H9 (cell line): ENCODE measurements at regions not wholly inside any gene's neighbourhood (a gene's known extent, or its start where the extent isn't known, plus 50 kb on each side); places are given as distances from the start of the nearest gene placed in this dataset.

Source experiments
- DNase-seq: peaks from one replicate; pipeline ENCODE4 v3.0.0-alpha.2; 2017
- H2AFZ ChIP-seq: one replicate; pipeline ENCODE4 v1.6.1; 2013; ENCODE audit warnings: mild to moderate bottlenecking, low read length, control low read depth, moderate library complexity
- H2AK5ac ChIP-seq: 2 replicates; pipeline ENCODE4 v1.6.1; 2013; ENCODE audit warnings: low read length, control low read depth, mixed read lengths; ENCODE audit not compliant: insufficient read length
- H2BK120ac ChIP-seq: one replicate; pipeline ENCODE4 v1.6.1; 2013; ENCODE audit warnings: low read depth, mild to moderate bottlenecking, low read length, control low read depth, inconsistent platforms; ENCODE audit not compliant: poor library complexity, severe bottlenecking
- H2BK12ac ChIP-seq: 2 replicates; pipeline ENCODE4 v1.6.1; 2013; ENCODE audit warnings: low read length, control low read depth, mixed read lengths, low read depth; ENCODE audit not compliant: insufficient read length
- H2BK15ac ChIP-seq: 2 replicates; pipeline ENCODE4 v1.6.1; 2013; ENCODE audit warnings: low read depth, low read length, control low read depth
- H2BK20ac ChIP-seq: one replicate; pipeline ENCODE4 v1.6.1; 2013; ENCODE audit warnings: low read depth, mild to moderate bottlenecking, low read length, control low read depth, inconsistent platforms; ENCODE audit not compliant: poor library complexity, severe bottlenecking
- H2BK5ac ChIP-seq: 2 replicates; pipeline ENCODE4 v1.6.1; 2013; ENCODE audit warnings: low read length, control low read depth, mixed read lengths; ENCODE audit not compliant: insufficient read length
- H3K14ac ChIP-seq: 2 replicates; pipeline ENCODE4 v1.6.1; 2013; ENCODE audit warnings: low read length, control low read depth; ENCODE audit not compliant: insufficient read depth
- H3K18ac ChIP-seq: 2 replicates; pipeline ENCODE4 v1.6.1; 2013; ENCODE audit warnings: low read depth, mild to moderate bottlenecking, mixed read lengths, low read length, control low read depth; ENCODE audit not compliant: insufficient read length
- H3K23ac ChIP-seq: 2 replicates; pipeline ENCODE4 v1.6.1; 2013; ENCODE audit warnings: low read length, control low read depth, mixed read lengths, low read depth; ENCODE audit not compliant: insufficient read length
- H3K23me2 ChIP-seq: 2 replicates; pipeline ENCODE4 v1.6.1; 2013; ENCODE audit warnings: low read depth, mild to moderate bottlenecking, mixed read lengths, low read length, control low read depth; ENCODE audit not compliant: insufficient read length, poor library complexity, severe bottlenecking
- H3K27ac ChIP-seq: 2 replicates; pipeline ENCODE4 v1.5.1; 2013; ENCODE audit warnings: low read length, control low read depth, mixed read lengths, low read depth; ENCODE audit not compliant: insufficient read length
- H3K27me3 ChIP-seq: 2 replicates; pipeline ENCODE4 v1.6.1; 2013; ENCODE audit warnings: low read length, control low read depth, inconsistent platforms; ENCODE audit not compliant: insufficient read depth
- H3K4ac ChIP-seq: 2 replicates; pipeline ENCODE4 v1.6.1; 2013; ENCODE audit warnings: low read depth, mild to moderate bottlenecking, control low read depth, inconsistent platforms, low read length, moderate library complexity
- H3K4me1 ChIP-seq: 2 replicates; pipeline ENCODE4 v1.6.1; 2013; ENCODE audit warnings: low read length, control low read depth, inconsistent platforms; ENCODE audit not compliant: insufficient read depth
- H3K4me2 ChIP-seq: 2 replicates; pipeline ENCODE4 v1.6.1; 2013; ENCODE audit warnings: low read length, control low read depth, mixed read lengths; ENCODE audit not compliant: insufficient read length, insufficient read depth
- H3K56ac ChIP-seq: 2 replicates; pipeline ENCODE4 v1.6.1; 2013; ENCODE audit warnings: low read depth, mild to moderate bottlenecking, mixed read lengths, low read length, control low read depth; ENCODE audit not compliant: insufficient read length
- H3K79me1 ChIP-seq: 2 replicates; pipeline ENCODE4 v1.6.1; 2013; ENCODE audit warnings: low read depth, mild to moderate bottlenecking, moderate library complexity, low read length, control low read depth, inconsistent platforms; ENCODE audit not compliant: insufficient read depth, poor library complexity, severe bottlenecking
- H3K79me2 ChIP-seq: 2 replicates; pipeline ENCODE4 v1.6.1; 2013; ENCODE audit warnings: low read length, control low read depth, inconsistent platforms; ENCODE audit not compliant: insufficient read depth
- H3K9ac ChIP-seq: 2 replicates; pipeline ENCODE4 v1.6.1; 2013; ENCODE audit warnings: low read length, control low read depth, mixed read lengths; ENCODE audit not compliant: insufficient read length; ENCODE audit errors: extremely low read depth
- H3K9me3 ChIP-seq: one replicate; pipeline ENCODE4 v1.6.1; 2013; ENCODE audit warnings: low read depth, low read length, inconsistent platforms; ENCODE audit not compliant: control insufficient read depth
- H3T11ph ChIP-seq: one replicate; pipeline ENCODE4 v1.6.1; 2013; ENCODE audit warnings: mild to moderate bottlenecking, low read length, control low read depth, inconsistent platforms
- H4K20me1 ChIP-seq: one replicate; pipeline ENCODE4 v1.6.1; 2013; ENCODE audit not compliant: control insufficient read depth, insufficient read length, insufficient read depth
- H4K5ac ChIP-seq: 2 replicates; pipeline ENCODE4 v1.6.1; 2013; ENCODE audit warnings: low read depth, mild to moderate bottlenecking, mixed read lengths, low read length, control low read depth; ENCODE audit not compliant: insufficient read length
- H4K8ac ChIP-seq: replicated peaks from 2 replicates; pipeline ENCODE4 v1.6.1; 2013; ENCODE audit warnings: low read length, control low read depth, mixed read lengths, low read depth; ENCODE audit not compliant: insufficient read length
- H4K91ac ChIP-seq: 2 replicates; pipeline ENCODE4 v1.6.1; 2013; ENCODE audit warnings: low read depth, mild to moderate bottlenecking, moderate library complexity, mixed read lengths, low read length, control low read depth; ENCODE audit not compliant: insufficient read length
- H3K27ac Mint-ChIP-seq, 3 experiments: 2 replicates in 2 of 3; 3 replicates in 1 of 3; pipeline ENCODE4 v1.8.0; 2020 to 2021; ENCODE audit warnings: mixed read lengths in 3 of 3, mild to moderate bottlenecking in 1 of 3, moderate library complexity in 1 of 3
- H3K27me3 Mint-ChIP-seq: 2 replicates; pipeline ENCODE4 v1.8.0; 2021; ENCODE audit warnings: low read depth, mild to moderate bottlenecking, moderate library complexity, mixed read lengths
- H3K36me3 Mint-ChIP-seq, 3 experiments: 2 replicates in 2 of 3; 3 replicates in 1 of 3; pipeline ENCODE4 v1.8.0; 2020 to 2021; ENCODE audit warnings: low read depth in 3 of 3, mixed read lengths in 3 of 3; ENCODE audit not compliant: insufficient read depth in 1 of 3
- H3K4me1 Mint-ChIP-seq, 2 experiments: 2 replicates each; pipeline ENCODE4 v1.8.0; 2020; ENCODE audit warnings: mixed read lengths in 2 of 2
- H3K4me3 Mint-ChIP-seq, 2 experiments: 2 replicates in 1 of 2; 3 replicates in 1 of 2; pipeline ENCODE4 v1.8.0; 2020 to 2021; ENCODE audit warnings: mild to moderate bottlenecking in 2 of 2, mixed read lengths in 2 of 2, moderate library complexity in 1 of 2
- H3K9me3 Mint-ChIP-seq, 2 experiments: 2 replicates in 1 of 2; 3 replicates in 1 of 2; pipeline ENCODE4 v1.8.0; 2020; ENCODE audit warnings: mild to moderate bottlenecking in 2 of 2, mixed read lengths in 2 of 2, moderate library complexity in 1 of 2
- CTCF ChIP-seq: fragments of 200-600 bp; sonication (generic); conservative IDR thresholded peaks from 3 replicates; pipeline ENCODE4 v1.8.0; 2021; ENCODE audit warnings: antibody characterized with exemption, mild to moderate bottlenecking
- WGBS: extraction: QIAGEN DNeasy Blood & Tissue Kit; methylation state at CpG from one replicate; pipeline ENCODE4 v1.1.7; 2013; ENCODE audit warnings: missing lambda C conversion rate, low lambda C conversion rate, mixed read lengths; ENCODE audit not compliant: insufficient read length; ENCODE audit errors: extremely low coverage; 5-methylcytosine and 5-hydroxymethylcytosine counted together

GRCh38 chr18:46271488-46271887 lies 167.3 kb downstream of the HAUS1 start:
- Histone ChIP-seq H2BK120ac (no peak overlapping the region), H2BK15ac (no peak overlapping the region), H4K8ac (no peak overlapping the region), H3K18ac (no peak overlapping the region), H3K9ac (no peak overlapping the region), H3K4me2 (no peak overlapping the region), H4K5ac (no peak overlapping the region), H3K79me2 (no peaks in the 10 kb centered on the region; the same call in 1 of the 2 replicates), H3K23ac (no peak overlapping the region), H3K79me1 (no peaks in the 10 kb centered on the region), H2BK12ac (no peak overlapping the region), H3K27ac (no peak overlapping the region), H2BK5ac (no peak overlapping the region), H3K14ac (no peak overlapping the region), H2BK20ac (no peak overlapping the region), H3K4me1 (peaks cover 7% of the 10 kb centered on the region; the same call in 1 of the 2 replicates), H3K23me2 (no peaks in the 10 kb centered on the region), H4K91ac (no peak overlapping the region), H2AK5ac (no peak overlapping the region), H3K4ac (no peak overlapping the region), H3K27me3 (no peaks in the 10 kb centered on the region), H3K56ac (no peak overlapping the region), H3K9me3 (no peaks in the 10 kb centered on the region), H2AFZ (no peak overlapping the region), H3T11ph (no peak overlapping the region), H4K20me1 (no peaks in the 10 kb centered on the region)
- no peak overlapping the region for H3K4me3 Mint-ChIP-seq
- H3K4me1 Mint-ChIP-seq = peaks cover 19 to 27% of the 10 kb centered on the region in 2 experiments
- H3K27ac Mint-ChIP-seq = peak overlapping the region in 1 of 3 experiments; percentile 54; a peak in 1 of 7 replicates
- no peaks in the 10 kb centered on the region for H3K27me3 Mint-ChIP-seq
- DNase-seq = no peak
- H3K36me3 Mint-ChIP-seq = peaks cover 0 to 4% (median 0%) of the 10 kb centered on the region in 3 experiments; a peak in 2 of 7 replicates
- TF ChIP-seq CTCF = no peak
- no peaks in the 10 kb centered on the region for H3K9me3 Mint-ChIP-seq
- WGBS = no CpG with 5 or more reads among the region's 2 CpGs
